Fibroblast of mammary gland (primary cell): ENCODE measurements at regions not wholly inside any gene's neighbourhood (a gene's known extent, or its start where the extent isn't known, plus 50 kb on each side); places are given as distances from the start of the nearest gene placed in this dataset.

ENCODE experiments used
- DNase-seq: peaks from one replicate; pipeline ENCODE4 v3.0.0-alpha.2; 2010; ENCODE audit warnings: low read depth
- H3K4me3 ChIP-seq: 2 replicates; pipeline ENCODE4 v1.5.1; 2011; ENCODE audit warnings: low read depth, mild to moderate bottlenecking, low read length, moderate library complexity; ENCODE audit not compliant: control insufficient read depth
- CTCF ChIP-seq: conservative IDR thresholded peaks from 2 replicates; pipeline ENCODE4 v1.5.1; 2011; ENCODE audit warnings: low read depth, low read length, inconsistent platforms; ENCODE audit not compliant: control insufficient read depth, insufficient read depth

- no peak for TF ChIP-seq CTCF
- no peak for DNase-seq
- no peak overlapping the region for H3K4me3 ChIP-seq
Measured at GRCh38 chr4:11914406-11914805, 485.7 kb upstream of the HS3ST1 start.

- peak; percentile 76 for DNase-seq
Measured at GRCh38 chr4:11912886-11913285, 484.2 kb upstream of the HS3ST1 start.

GRCh38 chr4:11910812-11911211, 482.1 kb upstream of the HS3ST1 start:
- no peak overlapping the region for H3K4me3 ChIP-seq
- TF ChIP-seq CTCF: no peak
- DNase-seq: no peak

More at GRCh38 chr4:11912886-11913285, 484.2 kb upstream of the HS3ST1 start:
- H3K4me3 ChIP-seq: no peak overlapping the region
- TF ChIP-seq CTCF: no peak

DNA sequence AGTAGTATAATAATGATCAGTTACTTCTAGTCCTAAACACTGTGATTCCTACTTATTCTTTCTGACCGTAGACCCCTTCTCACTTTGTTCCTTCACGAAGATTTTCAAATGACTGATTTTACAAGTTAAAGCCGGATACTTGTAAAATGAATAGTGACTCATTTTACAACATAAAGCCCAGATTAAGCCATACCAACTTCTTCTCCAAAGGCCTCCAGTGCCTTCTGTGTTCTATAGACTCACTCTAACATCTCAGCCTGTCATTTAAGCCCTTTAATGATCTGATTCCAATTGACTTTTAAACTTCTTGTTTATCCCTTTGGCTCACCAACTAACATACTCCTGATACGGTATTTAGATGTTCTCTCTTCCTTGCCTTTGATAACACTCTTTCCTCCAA, 480.0 kb upstream of the HS3ST1 start:
- DNase-seq: no peak
- no peak overlapping the region for H3K4me3 ChIP-seq
- no peak for TF ChIP-seq CTCF

DNA sequence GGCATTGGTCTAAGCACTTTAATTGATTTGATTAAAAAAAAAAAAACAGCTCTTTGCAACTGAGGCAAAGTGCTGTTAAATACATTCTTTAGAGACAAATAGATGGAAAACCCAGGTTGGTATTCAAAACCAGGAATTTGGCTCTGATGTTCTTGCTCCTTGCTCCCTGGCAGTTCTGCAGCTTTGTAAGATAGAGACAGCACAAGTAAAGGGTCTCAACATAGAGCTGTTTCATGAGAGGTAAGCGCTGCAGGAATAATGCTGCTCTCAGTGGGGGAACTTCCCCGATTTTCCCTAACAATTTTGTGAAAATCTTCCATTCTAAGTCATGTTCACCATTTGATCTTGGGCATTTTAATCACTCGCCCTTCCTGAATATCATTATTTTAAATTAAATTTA, 479.5 kb upstream of the HS3ST1 start:
- no peak for TF ChIP-seq CTCF
- no peak overlapping the region for H3K4me3 ChIP-seq
- no peak for DNase-seq

DNA sequence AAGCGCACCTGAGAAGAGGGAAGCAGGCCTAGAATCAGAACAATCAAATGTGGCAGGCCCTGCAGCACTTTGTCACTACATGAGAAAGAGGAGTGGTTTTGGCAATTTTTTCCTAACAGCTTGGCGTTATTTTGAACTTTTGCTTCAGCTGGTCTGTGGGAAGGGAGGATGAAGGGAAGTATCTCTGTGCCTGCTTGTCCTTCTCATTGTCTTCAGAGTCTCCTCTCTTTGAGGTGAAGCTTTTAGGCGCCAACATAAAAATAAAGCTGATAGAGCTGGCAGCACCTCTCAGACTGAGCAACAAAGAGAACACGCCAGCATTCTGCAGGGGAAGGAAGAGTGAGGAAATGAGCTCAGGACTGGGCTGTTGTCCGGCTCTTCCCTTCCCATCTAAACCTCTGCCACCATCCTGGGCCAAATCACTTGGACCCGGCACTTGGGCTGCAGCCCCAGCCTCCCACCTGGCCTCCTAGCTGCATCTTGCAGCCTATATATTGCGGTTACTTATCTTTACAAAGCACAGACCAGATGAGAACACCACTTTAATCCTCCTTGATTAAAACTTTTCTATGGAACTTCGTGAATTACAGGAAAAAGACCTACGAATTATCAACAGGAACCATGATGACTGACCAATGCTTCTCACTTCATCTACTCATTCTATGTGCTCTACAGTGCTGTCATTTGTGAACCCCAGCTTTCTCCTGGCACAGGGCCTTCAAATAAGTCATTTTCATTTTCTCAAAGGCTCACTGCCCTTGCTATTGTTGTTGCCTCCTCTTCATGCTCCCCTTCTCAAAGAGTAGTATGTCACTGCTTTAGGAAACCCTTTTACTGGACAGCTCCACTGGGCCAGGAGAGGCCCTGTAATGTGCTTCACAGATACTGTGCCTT, 476.4 kb upstream of the HS3ST1 start:
- no peak for DNase-seq
- no peak overlapping the region for H3K4me3 ChIP-seq
- TF ChIP-seq CTCF: no peak

GRCh38 chr4:11904117-11904535, 475.4 kb upstream of the HS3ST1 start:
- peak; percentile 16 for DNase-seq
- TF ChIP-seq CTCF: no peak
- no peak overlapping the region for H3K4me3 ChIP-seq
